K562 (cell line): ENCODE measurements at regions not wholly inside any gene's neighbourhood (a gene's known extent, or its start where the extent isn't known, plus 50 kb on each side); places are given as distances from the start of the nearest gene placed in this dataset.

Experiments
- ATAC-seq: fragments of 200-7000 bp; cut with Tn5 transposase; 3 replicates; pipeline ENCODE4 v1.9.1; 2020; ENCODE audit warnings: moderate library complexity
- BruUV-seq: library from RNA; stranded (reverse); fragments of 400-500 nt; replicated peaks from 2 replicates; lab custom pipeline; 2021; lab: Mats Ljungman, UMichigan
- CTCF ChIA-PET: fragments of 300-600 bp; formaldehyde crosslinking; extraction: SDS; loops from one replicate; lab custom pipeline; 2021; ENCODE audit warnings: low intra/inter-chr PET ratio; lab: Yijun Ruan, JAX
- POLR2A ChIA-PET: fragments of 300-600, 350-650 bp; sonication (Branson Sonifier 250); formaldehyde crosslinking; extraction: SDS; loops from one replicate; lab custom pipeline; 2021; ENCODE audit warnings: antibody characterized with exemption, inconsistent platforms; lab: Yijun Ruan, JAX
- DNase-seq, 4 experiments: peaks; one replicate each; pipeline versions ENCODE4 v3.0.0 to v3.0.0-alpha.2; 2011 to 2018; ENCODE audit warnings: low spot score in 3 of 4, mixed read lengths in 3 of 4; ENCODE audit errors: extremely low read depth in 1 of 4
- FAIRE-seq: peaks from 2 replicates; lab custom pipeline; 2011; peaks lifted over from hg19 to GRCh38; lab: Jason Lieb, UNC
- H2AFZ ChIP-seq: 2 replicates; pipeline ENCODE4 v1.6.0; 2011; ENCODE audit warnings: low read depth, low read length, control low read depth, inconsistent platforms
- H3K27ac ChIP-seq: fragments of 200-600 bp; 3 replicates; pipeline ENCODE4 v1.8.0; 2011; ENCODE audit warnings: low read depth, mild to moderate bottlenecking, control low read depth, inconsistent platforms, low read length, moderate library complexity, mixed read lengths; ENCODE audit errors: extremely low read depth
- H3K27me3 ChIP-seq, 2 experiments: fragments of 300-600 bp in 1 of 2; 2 replicates in 1 of 2; 3 replicates in 1 of 2; pipeline versions ENCODE4 v1.6.0 to v1.8.0; 2011; ENCODE audit warnings: inconsistent platforms in 2 of 2, low read length in 2 of 2, mild to moderate bottlenecking in 1 of 2, mixed read lengths in 1 of 2, moderate library complexity in 1 of 2; ENCODE audit not compliant: control insufficient read depth in 2 of 2, insufficient read depth in 2 of 2
- H3K36me3 ChIP-seq: fragments of 300-600 bp; 3 replicates; pipeline ENCODE4 v1.8.0; 2011; ENCODE audit warnings: mild to moderate bottlenecking, low read length, inconsistent platforms; ENCODE audit not compliant: control insufficient read depth, insufficient read depth
- H3K4me1 ChIP-seq, 2 experiments: fragments of 200-600 bp in 1 of 2; replicated peaks in 1 of 2; 2 replicates in 1 of 2; 3 replicates in 1 of 2; pipeline versions ENCODE4 v1.5.1 to v1.8.0; 2011; ENCODE audit warnings: inconsistent platforms in 2 of 2, low read length in 2 of 2, mild to moderate bottlenecking in 1 of 2, mixed read lengths in 1 of 2, moderate library complexity in 1 of 2; ENCODE audit not compliant: control insufficient read depth in 2 of 2, insufficient read depth in 2 of 2
- H3K4me2 ChIP-seq: 2 replicates; pipeline ENCODE4 v1.6.1; 2011; ENCODE audit warnings: low read length, control low read depth, inconsistent platforms, mixed read lengths; ENCODE audit not compliant: insufficient read depth
- H3K4me3 ChIP-seq: fragments of 200-600 bp; sonication (generic), shearing (Covaris generic); 2 replicates; pipeline ENCODE4 v1.5.1; 2016; ENCODE audit warnings: control low read depth, inconsistent platforms
- H3K79me2 ChIP-seq: fragments of 200-600 bp; 3 replicates; pipeline ENCODE4 v1.8.0; 2011; ENCODE audit warnings: low read length, inconsistent platforms; ENCODE audit not compliant: control insufficient read depth, insufficient read depth
- H3K9ac ChIP-seq, 2 experiments: 2 replicates each; pipeline versions ENCODE4 v1.6.0 to v1.6.1; 2011; ENCODE audit warnings: low read depth in 2 of 2, low read length in 2 of 2, control low read depth in 1 of 2, inconsistent platforms in 1 of 2, mild to moderate bottlenecking in 1 of 2, mixed read lengths in 1 of 2; ENCODE audit not compliant: insufficient read depth in 1 of 2
- H3K9me1 ChIP-seq: one replicate; pipeline ENCODE4 v1.6.0; 2011; ENCODE audit warnings: inconsistent platforms, mild to moderate bottlenecking, low read length, moderate library complexity; ENCODE audit not compliant: control insufficient read depth, insufficient read depth
- H3K9me3 ChIP-seq: replicated peaks from 2 replicates; pipeline ENCODE4 v1.5.1; 2011; ENCODE audit warnings: low read depth, low read length, inconsistent platforms; ENCODE audit not compliant: control insufficient read depth, insufficient read depth
- H4K20me1 ChIP-seq: replicated peaks from 2 replicates; pipeline ENCODE4 v1.6.1; 2011; ENCODE audit warnings: low read length, inconsistent platforms, mixed read lengths; ENCODE audit not compliant: control insufficient read depth, insufficient read depth
- BCOR ChIP-seq: fragments of 450-650 bp; IDR thresholded peaks from 2 replicates; pipeline ENCODE4 v1.6.1; 2016
- BRD9 ChIP-seq: fragments of 450-650 bp; IDR thresholded peaks from 2 replicates; pipeline ENCODE4 v1.6.1; 2018; ENCODE audit warnings: low read depth; ENCODE audit not compliant: partially characterized antibody
- CREB5 ChIP-seq: fragments of 250-450 bp; sonication (Bioruptor Pico); IDR thresholded peaks from 2 replicates; pipeline ENCODE4 v1.5.0; 2020; ENCODE audit warnings: mild to moderate bottlenecking
- E2F1 ChIP-seq: sonication (generic); formaldehyde crosslinking; IDR thresholded peaks from 2 replicates; pipeline ENCODE4 v1.8.1; 2023; ENCODE audit warnings: mild to moderate bottlenecking, missing genetic modification reagents, moderate library complexity
- GATAD2B ChIP-seq: fragments of 450-650 bp; IDR thresholded peaks from 2 replicates; pipeline ENCODE4 v1.6.1; 2017; ENCODE audit warnings: mild to moderate bottlenecking, borderline replicate concordance
- ILF3 ChIP-seq: fragments of 450-650 bp; IDR thresholded peaks from 2 replicates; pipeline ENCODE4 v1.6.1; 2018; ENCODE audit warnings: antibody characterized with exemption, mild to moderate bottlenecking, moderate library complexity, borderline replicate concordance
- MAFF ChIP-seq: IDR thresholded peaks from 2 replicates; pipeline ENCODE4 v1.6.1; 2012; ENCODE audit warnings: low read length, improper control_type of control experiment
- NKRF ChIP-seq: fragments of 450-650 bp; IDR thresholded peaks from 2 replicates; pipeline ENCODE4 v1.6.1; 2016; ENCODE audit warnings: borderline replicate concordance
- PRDM10 ChIP-seq: fragments of 450-650 bp; IDR thresholded peaks from 2 replicates; pipeline ENCODE4 v1.6.1; 2018; ENCODE audit not compliant: partially characterized antibody
- RAD21 ChIP-seq, 2 experiments: fragments of 250-450 bp in 1 of 2; fragments of 450-650 bp in 1 of 2; sonication (Bioruptor Pico) in 1 of 2; formaldehyde crosslinking in 1 of 2; IDR thresholded peaks in 1 of 2; conservative IDR thresholded peaks in 1 of 2; 2 replicates each; pipeline versions ENCODE4 v1.4.0 to v1.8.0; 2020 to 2022; ENCODE audit warnings: mild to moderate bottlenecking in 2 of 2, moderate library complexity in 1 of 2
- RBFOX2 ChIP-seq: fragments of 200-400 bp; formaldehyde crosslinking; IDR thresholded peaks from 2 replicates; pipeline ENCODE4 v1.6.1; 2017; ENCODE audit warnings: low read depth, mild to moderate bottlenecking, low read length, moderate library complexity
- SIRT6 ChIP-seq: IDR thresholded peaks from one replicate; pipeline ENCODE4 v1.6.1; 2012; ENCODE audit warnings: low read depth, mild to moderate bottlenecking, control low read depth, inconsistent platforms, low read length, moderate library complexity
- SNIP1 ChIP-seq: fragments of 450-650 bp; IDR thresholded peaks from 2 replicates; pipeline ENCODE4 v1.7.1; 2017; ENCODE audit warnings: low read depth, mild to moderate bottlenecking
- ZNF197 ChIP-seq: fragments of 200-800 bp; sonication (Bioruptor generic); IDR thresholded peaks from 2 replicates; pipeline ENCODE4 v1.6.1; 2016; ENCODE audit warnings: low read depth, missing genetic modification characterization, missing compliant biosample characterization
- WGBS: fragments of 100-300 bp; shearing (Covaris generic); methylation state at CpG from one replicate; pipeline ENCODE4 v1.1.6; 2016; ENCODE audit warnings: low coverage, mixed read lengths; ENCODE audit not compliant: insufficient coverage; ENCODE audit errors: missing lambda C conversion rate; 5-methylcytosine and 5-hydroxymethylcytosine counted together
- in situ Hi-C: fragments of 300-500 bp; cut with MboI; formaldehyde crosslinking; loops from 4 replicates; pipeline ENCODE4 v1.15.0; 2018; ENCODE audit warnings: inconsistent platforms, mixed read lengths
- intact Hi-C: fragments of 100-400 bp; cut with micrococcal nuclease; formaldehyde crosslinking; loops from 2 replicates; pipeline ENCODE4 v1.14.2; 2022

- TF ChIP-seq BRD9: no peak
Measured at GRCh38 chr2:146366276-146366675, 1478.6 kb upstream of the ACVR2A start (continued).

- H3K9me3 ChIP-seq: no peaks in the 10 kb centered on the region
- intact Hi-C loops (no loop called here), in situ Hi-C loops (no loop called here)
- H3K79me2 ChIP-seq: no peaks in the 10 kb centered on the region
- FAIRE-seq: no peak
- no peaks in the 10 kb centered on the region for H4K20me1 ChIP-seq
- no peak overlapping the region for H2AFZ ChIP-seq
- H3K4me1 ChIP-seq: no peaks in the 10 kb centered on the region
- H3K9me1 ChIP-seq: no peaks in the 10 kb centered on the region
- H3K4me2 ChIP-seq: no peak overlapping the region
- H3K27me3 ChIP-seq: no peaks in the 10 kb centered on the region
- DNase-seq: no peak
- ChIA-PET CTCF (no interaction called here), POLR2A (no interaction called here)
- no peak overlapping the region for H3K4me3 ChIP-seq
- no TSS peak for BruUV-seq
- H3K27ac ChIP-seq: no peak overlapping the region
- H3K9ac ChIP-seq: no peak overlapping the region
- 18% methylated on average over 1 of the region's 1 CpG for WGBS
- no peak for ATAC-seq
- TF ChIP-seq BCOR (no peak), NKRF (no peak), SNIP1 (no peak), MAFF (no peak), RBFOX2 (no peak), RAD21 (CRISPR knock-in tag; conservative IDR thresholded peaks at IDR 0.05 in 1 of 2, IDR thresholded peaks at IDR 0.05 in 1 of 2) (no peak), PRDM10 (no peak), ILF3 (no peak), GATAD2B (no peak), E2F1 (CRISPR knock-in tag) (no peak), ZNF197 (CRISPR knock-in tag) (no peak), CREB5 (CRISPR knock-in tag) (no peak), SIRT6 (no peak)
- H3K36me3 ChIP-seq: no peaks in the 10 kb centered on the region
Measured at GRCh38 chr2:146365041-146365440, 1479.8 kb upstream of the ACVR2A start.
